NCI-H345 treated with DMSO at 0.1 percent for 48 hours (cell line): ENCODE measurements at regions not wholly inside any gene's neighbourhood (a gene's known extent, or its start where the extent isn't known, plus 50 kb on each side); places are given as distances from the start of the nearest gene placed in this dataset.
A peak's percentile ranks its signal among the peaks of the same experiment; 100 is the strongest.

Experiments
- DNase-seq: peaks from one replicate; lab custom pipeline; 2025; ENCODE audit not compliant: unreplicated experiment; lab: John Stamatoyannopoulos, UW

- DNase-seq: no peak
Measured at GRCh38 chr7:30212701-30213111, 71.7 kb upstream of the ZNRF2 start.

- DNase-seq: no peak
Measured at GRCh38 chr7:30213637-30214036, 70.8 kb upstream of the ZNRF2 start.

GRCh38 chr7:30214651-30215137 is 69.7 kb upstream of the ZNRF2 start:
- no peak for DNase-seq

DNA sequence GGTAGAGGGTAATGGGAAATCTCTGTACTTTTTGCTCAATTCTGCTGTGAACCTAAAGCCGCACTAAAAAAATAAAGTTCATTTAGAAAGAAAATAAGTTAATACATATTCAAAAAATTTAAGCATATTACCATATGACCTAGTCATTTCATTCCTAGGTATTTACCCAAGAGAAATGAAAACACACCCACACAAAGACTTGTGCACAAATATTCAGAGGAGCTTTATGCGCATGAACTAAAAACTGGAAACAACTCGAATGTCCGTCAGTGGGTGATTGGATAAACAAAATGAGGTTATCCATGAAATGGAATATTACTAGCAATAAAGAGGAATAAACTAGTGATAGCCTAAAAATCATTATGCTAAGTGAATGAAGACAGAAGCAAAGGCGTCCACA is 62.6 kb upstream of the ZNRF2 start:
- DNase-seq: no peak

DNA sequence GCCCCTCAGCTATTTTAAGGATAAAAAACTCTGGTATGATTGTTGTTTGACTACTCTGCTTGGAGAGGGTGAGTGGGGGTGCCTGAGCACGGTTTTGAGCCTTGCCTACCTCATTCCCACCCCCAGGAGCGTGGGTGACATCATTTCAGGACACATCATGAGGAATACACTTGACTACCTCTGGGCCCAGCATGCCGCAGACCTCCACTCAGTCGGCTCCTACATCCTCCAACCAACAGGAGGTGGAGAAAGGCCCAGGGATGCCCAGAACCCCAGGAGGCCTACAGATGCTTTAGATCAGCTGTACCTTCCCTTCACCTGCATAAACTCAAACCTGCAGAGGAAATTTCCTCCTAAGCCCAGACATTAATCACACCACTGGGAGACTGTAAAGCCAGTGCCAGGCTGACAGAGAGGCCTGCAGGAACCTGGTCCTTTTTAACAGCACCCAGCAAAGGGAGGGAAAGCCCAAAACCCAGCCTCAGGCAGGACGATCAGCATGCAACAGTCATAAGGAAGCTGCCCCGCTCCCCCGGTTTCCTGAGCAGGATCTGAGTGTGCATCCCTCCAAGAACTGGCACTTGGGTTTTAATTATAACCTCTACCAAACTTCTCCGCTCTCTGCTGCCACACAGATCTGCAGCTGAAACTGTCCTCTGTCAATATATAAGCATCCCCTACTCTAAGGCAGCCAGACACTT is 61.7 kb upstream of the ZNRF2 start:
- DNase-seq: no peak

DNA sequence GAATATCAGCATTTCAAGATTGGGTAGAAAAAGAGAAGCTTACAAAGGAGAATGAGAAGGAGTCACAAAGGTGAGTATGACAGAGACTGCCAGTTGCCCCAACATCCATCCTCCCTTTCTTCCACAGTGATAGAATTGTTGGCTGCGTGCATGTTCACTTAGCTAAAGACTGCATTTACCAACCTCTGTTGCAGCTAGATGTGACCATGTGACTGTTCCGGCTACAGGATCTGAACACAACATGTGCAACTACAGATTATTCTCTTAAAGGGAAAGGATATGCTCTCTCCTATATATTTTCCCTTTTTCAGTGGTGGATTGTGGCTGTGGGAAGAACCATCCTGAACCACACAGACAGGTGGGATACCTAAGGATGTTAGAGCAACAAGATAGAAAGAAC is 60.5 kb upstream of the ZNRF2 start:
- no peak for DNase-seq

GRCh38 chr7:30224511-30225062 is 59.8 kb upstream of the ZNRF2 start:
- no peak for DNase-seq

- peak; percentile 33 for DNase-seq
Measured at GRCh38 chr7:30225863-30226613, 58.4 kb upstream of the ZNRF2 start.

DNA sequence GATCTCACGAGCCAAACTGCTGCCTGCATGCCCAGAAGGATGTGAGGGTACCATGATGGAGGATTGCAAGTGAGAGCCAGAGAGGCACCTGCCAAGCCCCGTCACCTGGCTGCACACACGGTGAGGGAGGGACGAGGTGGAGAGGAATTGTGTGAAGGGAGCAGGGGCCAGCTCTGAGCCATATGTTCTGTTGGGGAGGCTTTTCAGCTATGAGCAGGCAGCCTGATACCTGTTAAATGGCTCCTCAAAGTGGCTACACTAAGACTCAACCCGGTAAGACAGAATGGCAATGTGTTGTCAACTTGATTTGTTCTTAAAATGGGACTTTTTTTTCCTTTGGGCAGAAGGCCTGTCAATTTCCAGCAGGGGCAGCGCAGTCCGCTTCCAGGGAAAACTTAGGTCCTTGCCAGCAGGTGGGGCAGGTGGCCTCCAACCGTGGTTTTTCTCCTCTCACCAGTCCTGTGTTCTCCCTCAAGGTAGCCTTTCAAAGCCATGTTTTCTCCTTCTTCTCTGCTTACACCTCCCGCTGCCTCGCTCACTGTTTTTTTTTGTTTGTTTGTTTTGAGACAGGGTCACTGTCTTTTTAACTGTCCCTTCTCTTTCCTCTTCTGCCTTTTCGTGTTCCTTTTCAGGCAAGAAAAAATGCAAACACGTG is 57.7 kb upstream of the ZNRF2 start:
- peak; percentile 38 for DNase-seq

GRCh38 chr7:30231271-30231670 is 53.1 kb upstream of the ZNRF2 start:
- DNase-seq: no peak

GRCh38 chr7:30232391-30232790 is 52.0 kb upstream of the ZNRF2 start:
- no peak for DNase-seq
